AG04450 (cell line): ENCODE measurements at regions not wholly inside any gene's neighbourhood (a gene's known extent, or its start where the extent isn't known, plus 50 kb on each side); places are given as distances from the start of the nearest gene placed in this dataset.

Experiments used
- CTCF ChIA-PET: fragments of 300-600, 350-600 bp; formaldehyde crosslinking; extraction: SDS; loops from one replicate; lab custom pipeline; 2022; ENCODE audit warnings: antibody characterized with exemption, inconsistent platforms; lab: Charles Lee
- POLR2A ChIA-PET: fragments of 350-600 bp; formaldehyde crosslinking; extraction: SDS; loops from one replicate; lab custom pipeline; 2021; ENCODE audit warnings: antibody characterized with exemption, inconsistent platforms; lab: Yijun Ruan, JAX
- DNase-seq: peaks from one replicate; pipeline ENCODE4 v3.0.0-alpha.2; 2011; ENCODE audit warnings: low read depth, low spot score
- H3K27ac ChIP-seq: one replicate; pipeline ENCODE4 v1.5.1; 2012; ENCODE audit warnings: low read depth, low read length, control low read depth
- H3K27me3 ChIP-seq: one replicate; pipeline ENCODE4 v1.6.0; 2012; ENCODE audit warnings: low read length; ENCODE audit not compliant: control insufficient read depth, insufficient read depth
- H3K4me3 ChIP-seq: 2 replicates; pipeline ENCODE4 v1.5.1; 2011; ENCODE audit warnings: mild to moderate bottlenecking, low read depth, low read length, control low read depth
- H3K9me3 ChIP-seq: 2 replicates; pipeline ENCODE4 v1.5.1; 2012; ENCODE audit warnings: low read length; ENCODE audit not compliant: control insufficient read depth, insufficient read depth
- TF ChIP-seq, protein P1 (sequence below): IDR thresholded peaks from 2 replicates; pipeline ENCODE4 v1.5.1; 2011; ENCODE audit warnings: low read depth, low read length, control low read depth, inconsistent platforms

DNA sequence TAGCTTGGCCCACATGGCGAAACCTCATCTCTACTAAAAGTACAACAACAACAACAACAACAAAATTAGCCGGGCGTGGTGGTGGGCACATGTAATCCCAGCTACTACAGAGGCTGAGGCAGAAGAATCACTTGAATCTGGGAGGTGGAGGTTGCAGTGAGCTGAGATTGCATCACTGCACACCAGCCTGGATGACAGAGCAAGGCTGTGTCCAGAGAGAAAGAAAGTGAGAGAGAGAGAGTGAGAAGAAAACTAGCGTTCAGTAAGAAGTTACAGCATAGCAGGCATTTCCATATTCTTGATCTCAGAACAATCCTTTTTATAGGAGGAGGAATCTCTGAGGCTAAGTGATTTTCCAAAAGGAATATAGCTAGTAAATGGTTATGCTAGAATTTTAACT lies 1076.1 kb downstream of the AGBL1 start:
- POLR2A ChIA-PET, result no interaction called here
- CTCF ChIA-PET, result no interaction called here
- Histone ChIP-seq H3K27me3 (no peaks in the 10 kb centered on the region), H3K4me3 (no peak overlapping the region), H3K9me3 (no peaks in the 10 kb centered on the region), H3K27ac (no peak overlapping the region)
- TF ChIP-seq, protein P1, sequence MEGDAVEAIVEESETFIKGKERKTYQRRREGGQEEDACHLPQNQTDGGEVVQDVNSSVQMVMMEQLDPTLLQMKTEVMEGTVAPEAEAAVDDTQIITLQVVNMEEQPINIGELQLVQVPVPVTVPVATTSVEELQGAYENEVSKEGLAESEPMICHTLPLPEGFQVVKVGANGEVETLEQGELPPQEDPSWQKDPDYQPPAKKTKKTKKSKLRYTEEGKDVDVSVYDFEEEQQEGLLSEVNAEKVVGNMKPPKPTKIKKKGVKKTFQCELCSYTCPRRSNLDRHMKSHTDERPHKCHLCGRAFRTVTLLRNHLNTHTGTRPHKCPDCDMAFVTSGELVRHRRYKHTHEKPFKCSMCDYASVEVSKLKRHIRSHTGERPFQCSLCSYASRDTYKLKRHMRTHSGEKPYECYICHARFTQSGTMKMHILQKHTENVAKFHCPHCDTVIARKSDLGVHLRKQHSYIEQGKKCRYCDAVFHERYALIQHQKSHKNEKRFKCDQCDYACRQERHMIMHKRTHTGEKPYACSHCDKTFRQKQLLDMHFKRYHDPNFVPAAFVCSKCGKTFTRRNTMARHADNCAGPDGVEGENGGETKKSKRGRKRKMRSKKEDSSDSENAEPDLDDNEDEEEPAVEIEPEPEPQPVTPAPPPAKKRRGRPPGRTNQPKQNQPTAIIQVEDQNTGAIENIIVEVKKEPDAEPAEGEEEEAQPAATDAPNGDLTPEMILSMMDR, result no peak
- no peak for DNase-seq

- Histone ChIP-seq H3K27ac (no peak overlapping the region), H3K4me3 (no peak overlapping the region), H3K9me3 (no peaks in the 10 kb centered on the region), H3K27me3 (no peaks in the 10 kb centered on the region)
- ChIA-PET CTCF (no interaction called here), POLR2A (no interaction called here)
- TF ChIP-seq, protein P1, result no peak
- DNase-seq, result peak; percentile 18
Observed at GRCh38 chr15:87154761-87155160, 1075.1 kb downstream of the AGBL1 start.

DNA sequence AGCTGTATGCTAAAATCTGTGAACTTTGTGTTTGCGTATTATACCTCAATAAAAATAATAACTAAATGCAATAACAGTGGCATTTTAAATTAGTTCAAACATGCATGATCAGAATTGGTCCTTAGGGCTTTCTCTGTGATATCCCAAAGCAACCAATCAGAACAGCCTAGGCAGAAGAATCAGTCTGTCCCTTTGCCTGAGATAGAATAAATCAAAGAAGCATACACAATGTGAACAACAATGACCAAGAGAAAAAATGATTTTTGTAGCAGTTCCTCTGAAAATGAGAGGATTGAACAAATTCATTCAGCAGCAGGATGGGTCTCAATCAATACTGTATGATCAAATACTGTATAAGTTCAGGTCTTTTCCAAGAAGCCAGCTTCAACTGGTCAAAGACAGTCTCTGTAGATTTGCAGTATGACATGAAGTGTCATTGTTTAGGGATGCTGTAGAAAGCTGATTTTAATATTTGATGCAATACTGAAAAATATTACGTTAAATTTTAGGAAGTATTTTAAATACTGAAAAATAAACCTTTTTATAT lies 1071.6 kb downstream of the AGBL1 start:
- CTCF ChIA-PET, result no interaction called here
- Histone ChIP-seq H3K27ac (no peak overlapping the region), H3K27me3 (no peaks in the 10 kb centered on the region), H3K4me3 (no peak overlapping the region), H3K9me3 (no peaks in the 10 kb centered on the region)
- POLR2A ChIA-PET, result no interaction called here
- DNase-seq, result no peak
- TF ChIP-seq, protein P1, result no peak

DNA sequence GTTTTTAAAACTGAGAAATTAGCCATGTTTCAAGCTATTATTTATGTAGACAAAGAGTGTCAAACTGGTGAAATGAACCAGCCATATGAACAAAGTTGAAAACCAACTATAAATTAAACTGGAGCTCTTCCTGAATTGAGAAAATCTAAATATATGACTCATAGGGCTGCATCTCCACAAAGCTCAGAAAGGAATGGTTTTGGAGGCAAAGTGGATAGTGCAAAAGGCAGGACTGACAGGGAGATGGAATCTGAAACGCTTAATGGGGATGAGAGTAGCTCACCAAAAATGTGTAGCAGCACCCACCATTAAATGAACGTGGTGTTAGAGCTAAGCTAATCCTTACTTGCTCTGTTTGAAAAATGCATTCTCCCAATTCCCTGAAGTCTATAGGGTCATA lies 1066.0 kb downstream of the AGBL1 start:
- CTCF ChIA-PET, result interaction anchor here (0.9 kb wide), 1 partner anchor 1129 kb away, joined by 3 read pairs; no protein-coding TSS in a partner anchor
- TF ChIP-seq, protein P1, result no peak

GRCh38 chr15:87144775-87145174 lies 1065.1 kb downstream of the AGBL1 start:
- TF ChIP-seq, protein P1, result no peak
- ChIA-PET POLR2A (no interaction called here), CTCF (no interaction called here)
- Histone ChIP-seq H3K27me3 (no peaks in the 10 kb centered on the region), H3K4me3 (no peak overlapping the region), H3K9me3 (no peaks in the 10 kb centered on the region), H3K27ac (no peak overlapping the region)
- peak; percentile 33 for DNase-seq

More for the DNA sequence above, 1066.0 kb downstream of the AGBL1 start:
- H3K27ac ChIP-seq, result no peak overlapping the region
- no peak overlapping the region for H3K4me3 ChIP-seq
- DNase-seq, result no peak
- POLR2A ChIA-PET, result interaction anchor here (0.7 kb wide), 1 partner anchor 670 kb away, joined by 3 read pairs; no protein-coding TSS in a partner anchor
- H3K27me3 ChIP-seq, result no peaks in the 10 kb centered on the region
- H3K9me3 ChIP-seq, result no peaks in the 10 kb centered on the region
